ENCODE measurements at regions not wholly inside any gene's neighbourhood (a gene's known extent, or its start where the extent isn't known, plus 50 kb on each side); places are given as distances from the start of the nearest gene placed in this dataset.

GRCh38 chr11:19530505-19530904 lies 182.1 kb upstream of the NAV2 start:
- TF ChIP-seq CTCF (IDR thresholded peaks at IDR 0.05; ENCODE audit: low read depth, low read length) (no peak), EZH2phosphoT487 (IDR thresholded peaks at IDR 0.05; ENCODE audit: low read depth) (no peak)
